ENCODE measurements at regions not wholly inside any gene's neighbourhood (a gene's known extent, or its start where the extent isn't known, plus 50 kb on each side); places are given as distances from the start of the nearest gene placed in this dataset.
"Not testable (repeated sequence)": the region's sequence is repeated elsewhere in the genome, so short reads cannot be mapped to it uniquely, and the experiment has no call there.

DNA sequence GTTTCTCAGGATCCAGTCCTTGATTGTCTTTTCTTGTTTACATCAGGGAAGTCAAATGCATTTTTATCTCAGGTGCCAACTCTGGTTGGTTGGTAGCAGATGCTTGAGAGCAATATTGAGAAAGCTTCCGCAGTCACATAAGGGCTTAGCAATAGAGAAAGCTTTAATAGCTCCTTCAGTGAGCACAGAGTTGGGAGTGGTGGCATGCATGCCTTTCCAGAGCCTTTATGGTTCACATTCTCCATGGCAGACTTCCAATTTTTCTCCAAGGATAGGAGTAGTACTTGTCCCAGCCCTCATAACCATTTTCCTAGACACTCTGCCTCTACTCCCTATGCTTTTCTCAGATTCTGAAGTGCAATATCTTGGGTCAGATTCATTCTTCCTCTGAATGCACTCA lies 280.4 kb downstream of the AEBP2 start:
- no peak for DNase-seq

DNA sequence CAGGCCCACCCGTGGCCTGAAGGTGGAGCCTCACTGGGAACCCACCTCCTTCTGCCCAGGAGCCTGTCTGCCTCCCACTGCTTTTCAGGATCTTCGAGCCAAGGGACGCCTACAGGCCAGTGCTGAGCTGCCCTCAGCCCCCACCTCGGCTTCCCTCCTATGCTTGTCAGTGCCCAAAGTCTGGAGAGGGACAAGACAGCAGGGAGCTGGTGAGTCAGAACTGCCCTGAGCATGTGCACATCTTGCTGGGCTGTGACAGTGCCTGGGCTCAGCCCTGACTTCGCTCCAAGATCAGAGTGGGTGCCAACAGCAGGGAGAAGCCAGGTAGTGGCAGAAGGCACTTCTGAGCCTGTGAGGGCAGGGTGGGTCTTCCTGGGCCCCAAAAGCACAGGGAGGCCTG lies 286.8 kb downstream of the AEBP2 start:
- DNase-seq = no peak

DNA sequence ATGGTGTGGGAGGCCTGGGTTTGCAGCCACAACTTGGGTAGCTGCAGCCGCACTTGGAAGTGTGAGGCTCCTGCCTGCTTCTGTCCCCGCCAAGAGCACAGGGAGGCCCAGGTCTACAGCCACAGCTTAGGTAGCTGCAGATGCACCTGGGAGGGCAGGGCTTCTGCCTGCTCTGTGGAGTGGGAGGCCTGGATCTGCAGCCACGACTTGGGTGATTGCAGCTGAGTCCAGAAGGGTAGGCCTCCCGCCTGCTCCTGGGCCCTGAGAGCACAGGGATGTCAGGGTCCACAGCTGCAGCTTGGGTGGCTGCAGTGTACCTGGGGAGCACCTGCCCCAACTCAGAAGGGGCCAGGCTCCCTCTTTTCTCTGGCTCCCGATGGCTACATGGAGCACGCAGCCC lies 287.3 kb downstream of the AEBP2 start:
- no peak for DNase-seq

DNA sequence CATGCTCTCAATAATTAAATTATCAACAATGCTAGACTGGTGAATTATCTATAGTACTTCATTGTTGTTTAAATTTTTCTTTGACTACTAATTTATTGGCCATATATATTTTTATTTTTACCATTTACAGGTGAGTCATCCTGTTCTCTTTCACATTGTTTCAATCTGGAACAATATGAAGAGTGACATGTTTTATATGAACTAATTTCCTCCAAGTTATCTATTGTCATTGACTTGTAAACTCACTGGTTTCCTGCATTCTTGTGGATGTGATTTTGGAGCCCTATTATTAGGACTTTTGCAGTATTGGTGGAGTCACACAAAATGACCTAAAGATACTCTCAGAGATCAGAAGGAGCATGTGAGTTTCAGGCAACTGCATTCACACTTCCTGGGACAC lies 297.7 kb downstream of the AEBP2 start:
- DNase-seq = no peak

DNA sequence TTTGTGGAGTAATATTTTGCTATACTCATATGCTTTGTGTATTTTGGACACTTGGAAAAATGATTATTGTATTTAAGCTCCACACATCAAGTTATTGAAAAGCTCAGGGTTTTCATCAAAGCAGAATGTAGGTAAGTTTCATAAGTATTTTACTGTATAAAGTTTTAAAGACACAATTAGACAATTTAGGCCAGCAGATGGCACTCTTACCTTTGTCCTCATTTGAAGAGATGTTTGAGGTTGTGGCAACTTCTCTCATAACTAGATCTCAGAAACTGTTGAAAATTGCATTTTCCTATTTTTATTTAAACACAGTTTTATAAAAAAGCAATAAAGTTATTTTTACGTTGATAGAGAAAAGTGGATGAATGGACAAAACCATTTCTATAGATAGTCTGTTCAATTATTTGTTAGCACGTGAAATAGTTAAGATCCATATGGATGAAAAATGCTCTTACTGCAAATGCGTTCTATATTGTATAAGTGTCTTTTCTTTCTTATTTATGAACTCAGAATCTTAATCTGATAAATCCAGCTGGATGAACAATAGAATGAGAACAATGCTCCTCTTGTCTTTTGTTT lies 300.0 kb downstream of the AEBP2 start:
- peak; percentile 55 for DNase-seq

DNA sequence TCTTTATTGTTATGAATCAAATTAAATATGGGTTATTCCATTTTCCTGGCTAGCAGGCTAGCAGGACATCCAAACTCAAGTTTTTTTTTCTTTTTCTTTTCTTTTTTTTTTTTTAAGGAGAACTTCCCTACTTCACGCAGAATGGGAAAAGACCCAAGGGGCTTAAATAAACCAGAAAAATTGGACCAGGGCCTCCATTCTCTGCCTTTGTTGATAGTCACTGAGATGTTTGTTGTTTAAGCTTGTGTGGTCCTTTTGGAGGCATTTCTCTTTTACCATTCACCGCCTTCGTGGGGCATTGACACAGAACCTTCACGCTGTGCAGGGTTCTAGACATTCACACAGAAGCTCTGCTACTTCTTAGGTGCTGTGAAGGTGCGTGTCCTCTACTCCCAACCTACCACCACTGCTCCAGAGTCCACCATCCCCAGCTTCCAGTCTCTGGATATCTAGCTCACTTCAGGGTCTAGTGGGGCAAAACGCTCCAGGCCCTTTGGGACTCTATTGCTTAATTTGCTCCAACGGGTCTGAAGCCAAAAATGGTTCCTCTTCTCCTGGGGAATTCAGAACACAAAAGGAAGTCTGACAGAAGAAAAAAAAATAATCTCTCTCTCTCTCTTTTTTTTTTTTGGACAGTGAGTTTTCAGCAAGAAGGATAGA lies 301.3 kb downstream of the AEBP2 start:
- DNase-seq = no peak

DNA sequence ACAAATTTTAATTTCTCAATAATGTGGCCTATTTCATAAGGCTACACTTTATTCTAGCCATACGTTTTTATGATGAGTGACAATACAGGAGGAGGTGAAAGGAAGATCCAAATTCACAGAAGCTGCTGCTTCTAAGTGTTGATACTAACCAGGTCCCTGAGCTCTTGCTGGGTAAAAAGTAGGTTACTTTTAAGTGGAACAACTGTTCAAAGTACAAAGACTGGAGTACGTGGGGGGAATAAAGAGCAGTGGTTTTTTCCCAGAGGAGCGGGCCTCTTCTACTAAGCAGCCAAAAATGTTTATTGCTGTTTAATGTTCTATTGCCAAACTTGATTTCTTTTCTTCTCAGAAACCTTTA lies 301.8 kb downstream of the AEBP2 start:
- DNase-seq = no peak

GRCh38 chr12:19744705-19745218 lies 305.5 kb downstream of the AEBP2 start:
- no peak for DNase-seq

DNA sequence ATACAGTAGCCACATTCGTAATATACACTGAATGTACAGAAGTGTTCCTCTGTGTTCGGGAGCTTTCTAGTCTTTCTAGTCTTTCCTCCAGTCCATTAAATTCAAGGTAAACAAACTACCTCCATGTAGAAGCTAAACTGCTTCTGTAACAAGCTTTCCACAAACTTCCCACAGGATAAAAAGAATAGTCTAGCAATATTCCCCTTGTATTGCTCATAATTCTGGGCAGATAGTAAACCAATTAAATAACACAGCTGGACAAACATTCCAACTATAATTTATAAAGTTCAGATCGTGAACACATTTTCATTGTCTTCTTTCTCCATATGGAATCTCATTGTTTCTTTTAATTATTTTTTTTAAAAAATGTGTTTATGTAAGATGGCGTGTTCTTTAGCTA lies 307.2 kb downstream of the AEBP2 start:
- DNase-seq = no peak

DNA sequence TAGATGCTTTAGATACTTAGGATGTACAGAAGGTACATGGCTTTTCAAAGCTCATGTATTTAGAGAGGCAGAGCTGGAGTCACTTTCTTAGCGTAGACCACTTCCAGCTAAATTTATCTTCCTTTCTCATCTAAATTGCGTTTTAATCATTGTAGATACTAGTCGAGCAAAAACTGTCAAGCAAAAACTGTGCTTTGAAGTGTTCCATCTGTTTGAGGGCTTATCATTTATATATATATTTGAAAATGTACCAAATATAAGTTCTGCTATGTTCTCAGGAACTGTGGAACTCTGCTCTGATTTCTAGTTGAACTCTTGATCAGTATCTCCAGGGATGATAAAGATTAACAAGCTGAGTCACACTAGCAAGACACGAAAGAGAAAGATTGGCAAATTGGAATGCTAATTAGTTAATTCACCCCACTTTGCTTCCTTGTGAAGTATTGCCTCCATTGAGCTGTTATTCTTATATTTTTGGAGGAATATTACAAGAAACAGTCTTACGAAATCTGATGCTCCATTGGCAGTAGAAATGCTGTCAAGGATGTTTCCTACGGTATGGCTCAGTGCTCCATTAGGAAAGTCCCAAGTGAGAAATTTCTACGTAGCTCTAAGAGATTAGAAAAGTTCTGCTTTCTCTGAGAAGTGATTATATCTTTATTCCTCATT lies 310.7 kb downstream of the AEBP2 start:
- DNase-seq = no peak

DNA sequence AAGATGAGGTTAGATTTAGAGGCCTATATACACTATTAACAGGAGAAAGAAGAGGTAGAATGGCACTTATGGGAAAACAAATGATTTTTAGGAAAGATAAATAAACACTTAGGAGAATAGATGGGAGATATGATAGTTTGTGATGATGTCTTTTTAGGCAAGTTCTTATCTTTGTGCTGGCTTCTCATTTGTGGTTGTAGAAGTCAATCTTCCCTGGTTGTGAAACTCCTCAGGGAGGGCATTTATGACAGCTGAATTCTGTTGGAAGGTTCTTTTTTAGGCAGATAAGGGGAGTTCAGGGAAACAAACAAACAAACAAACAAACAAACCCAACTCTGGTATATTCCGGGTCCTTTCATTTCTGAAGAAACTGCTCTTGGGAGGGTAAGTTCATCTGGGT lies 311.8 kb downstream of the AEBP2 start:
- DNase-seq = no peak

DNA sequence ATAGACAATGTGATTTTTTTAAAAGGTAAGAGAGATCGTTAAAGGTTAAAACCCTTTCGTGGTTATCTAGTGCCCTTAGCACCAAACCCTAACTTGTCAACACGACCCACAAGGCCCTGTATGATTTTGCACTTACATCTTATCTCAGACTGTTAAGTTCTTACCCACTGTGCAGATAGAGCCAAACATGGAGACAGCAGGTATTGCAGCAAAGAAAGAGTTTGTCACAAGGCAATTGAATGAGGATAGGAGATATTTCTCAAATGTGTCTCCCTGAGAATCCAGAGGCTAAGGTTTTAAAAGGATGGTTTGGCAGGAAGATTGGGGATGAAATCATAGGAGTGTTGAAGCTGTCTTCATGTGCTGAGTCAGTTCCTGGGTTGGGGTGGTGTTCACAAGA lies 313.4 kb downstream of the AEBP2 start:
- DNase-seq = no peak

DNA sequence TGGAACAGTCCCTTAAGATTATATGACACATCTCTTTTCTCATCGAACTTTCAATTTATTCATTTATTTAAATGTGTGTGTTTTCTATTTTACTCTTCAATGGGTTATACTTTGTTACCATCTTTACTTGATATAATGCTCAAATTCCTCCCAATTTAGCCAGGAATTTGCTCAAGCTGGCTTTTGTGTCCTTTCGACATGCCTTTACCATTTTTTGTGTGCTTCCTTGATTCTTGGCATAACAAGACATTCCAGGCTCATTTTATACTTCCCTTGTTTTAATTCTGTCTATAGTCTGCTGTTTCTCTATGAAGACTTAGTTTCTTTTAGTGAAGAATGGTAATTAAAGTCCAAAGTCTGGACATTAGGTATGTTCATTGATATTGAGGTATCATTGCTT lies 315.8 kb downstream of the AEBP2 start:
- no peak for DNase-seq

DNA sequence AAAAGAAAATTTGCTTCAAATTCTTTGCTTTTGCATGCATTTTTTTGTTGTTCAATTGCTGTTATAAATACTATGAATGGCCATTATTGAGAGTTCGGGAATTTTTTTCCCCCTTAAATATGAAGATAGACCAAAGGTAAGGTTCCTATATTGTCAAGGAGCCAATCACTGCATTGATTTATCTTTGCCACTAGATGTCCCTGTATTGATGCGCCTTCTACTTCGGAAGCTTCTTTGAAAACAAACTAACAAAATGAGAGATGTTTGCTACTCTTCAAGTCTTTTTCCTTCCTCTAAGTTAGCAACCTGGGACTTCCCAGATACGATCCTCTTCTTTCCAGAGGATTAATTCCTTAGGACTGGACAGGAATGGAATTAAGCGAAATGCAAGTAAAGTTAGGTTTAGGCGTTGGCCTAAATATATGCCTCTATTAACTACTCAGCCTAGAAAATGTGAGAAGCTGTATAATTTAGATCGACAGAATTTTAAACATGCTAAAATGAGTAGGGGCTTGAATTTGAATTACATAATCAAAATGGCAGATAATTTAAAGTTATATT lies 318.1 kb downstream of the AEBP2 start:
- peak; percentile 43 for DNase-seq

DNA sequence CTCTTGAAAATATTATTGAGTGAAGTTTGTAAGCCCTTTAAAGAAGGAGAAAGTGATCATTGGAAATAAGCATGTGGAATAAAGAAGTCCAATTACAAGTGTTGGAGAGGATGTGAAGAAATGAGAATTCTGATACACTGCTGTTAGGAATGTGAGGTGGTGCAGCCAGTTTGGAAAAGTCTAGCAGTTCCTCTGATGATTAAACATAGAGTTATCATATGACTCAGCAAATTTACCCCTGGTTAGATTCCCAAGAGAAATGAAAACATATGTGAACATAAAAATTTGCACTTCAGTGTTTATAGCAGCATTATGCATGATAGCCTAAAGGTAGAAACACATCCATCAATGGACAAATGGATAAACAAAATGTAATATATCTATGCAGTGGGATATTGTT lies 319.9 kb downstream of the AEBP2 start:
- DNase-seq = no peak

GRCh38 chr12:19760611-19761010 lies 321.3 kb downstream of the AEBP2 start:
- no peak for DNase-seq

GRCh38 chr12:19761463-19761862 lies 322.2 kb downstream of the AEBP2 start:
- DNase-seq = no peak

GRCh38 chr12:19763488-19763887 lies 324.2 kb downstream of the AEBP2 start:
- no peak for DNase-seq

- DNase-seq = no peak
Measured at GRCh38 chr12:19764408-19764807, 325.1 kb downstream of the AEBP2 start.

DNA sequence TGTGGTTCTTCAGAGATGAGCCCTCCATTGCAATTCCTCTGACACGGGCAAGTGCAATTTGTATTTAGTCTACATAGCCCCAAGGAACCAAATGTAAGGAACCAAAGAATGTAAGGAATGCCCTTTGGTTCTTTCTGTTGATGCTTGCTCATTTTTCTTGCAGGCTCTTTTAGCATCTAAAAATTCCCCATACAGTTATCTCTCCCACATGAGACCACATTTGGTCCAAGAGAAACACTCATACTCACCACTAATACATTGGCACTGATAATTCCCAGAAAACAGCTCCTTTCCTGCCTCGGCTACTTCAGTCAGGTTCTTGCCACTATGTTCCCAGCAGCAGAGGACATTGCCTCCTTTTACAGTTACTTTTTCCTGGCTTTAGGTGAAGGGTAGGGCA lies 332.6 kb downstream of the AEBP2 start:
- DNase-seq = no peak

DNA sequence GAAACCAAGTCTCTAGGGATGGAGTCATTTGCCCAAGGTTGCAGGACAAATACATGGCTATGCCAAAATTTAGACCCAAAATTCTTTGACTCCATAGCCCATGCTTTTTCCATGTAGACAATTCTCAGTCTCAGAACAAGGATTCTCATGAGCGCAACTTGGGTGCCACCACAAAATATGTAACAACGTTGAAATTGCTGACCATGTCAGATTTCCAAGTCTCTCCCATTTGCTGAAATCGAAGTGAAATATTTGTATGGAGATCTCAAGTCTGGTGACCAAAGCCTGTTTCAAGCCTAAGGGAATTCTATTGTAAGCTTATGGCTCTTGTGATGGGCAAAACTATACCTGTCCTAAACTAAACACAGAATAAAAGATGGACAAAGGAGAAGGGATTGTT lies 333.5 kb downstream of the AEBP2 start:
- DNase-seq = no peak

DNA sequence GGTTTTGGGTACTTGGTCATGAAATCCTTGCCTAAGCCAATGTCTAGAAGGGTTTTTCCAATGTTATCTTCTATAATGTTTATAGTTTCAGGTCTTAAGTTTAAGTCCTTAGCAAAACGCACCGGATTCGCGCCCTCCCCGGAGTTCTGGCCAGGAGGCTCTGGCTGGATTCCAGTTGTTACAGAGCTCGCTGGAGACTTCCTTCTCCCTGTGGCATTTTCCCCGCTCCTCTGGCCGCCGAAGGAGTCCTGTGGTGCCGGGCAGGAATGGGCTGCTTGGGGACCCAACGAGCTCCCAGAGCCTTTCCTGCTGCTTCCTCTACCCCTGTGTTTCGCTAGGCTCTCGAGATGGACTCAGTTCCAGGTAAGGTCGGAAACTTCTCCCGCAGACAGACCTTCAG lies 335.9 kb downstream of the AEBP2 start:
- DNase-seq = no peak

GRCh38 chr12:19775976-19776375 lies 336.7 kb downstream of the AEBP2 start:
- DNase-seq = not testable (repeated sequence)

DNA sequence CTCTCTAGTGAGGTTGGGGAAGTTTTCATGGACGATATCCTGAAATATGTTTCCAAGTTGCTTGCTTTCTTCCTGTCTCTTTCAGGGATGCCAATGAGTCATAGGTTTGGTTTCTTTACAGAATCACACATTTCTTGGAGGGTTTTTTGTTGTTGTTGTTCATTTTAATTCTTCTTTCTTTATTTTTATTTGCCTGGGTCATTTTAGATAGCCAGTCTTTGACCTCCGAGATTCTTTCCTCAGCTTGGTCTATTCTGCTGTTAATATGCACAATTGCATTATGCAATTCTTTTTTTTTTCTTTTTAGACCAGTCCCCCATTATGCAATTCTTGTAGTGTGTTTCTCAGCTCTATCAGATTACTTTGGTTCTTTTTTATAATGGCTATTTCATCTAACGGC lies 338.9 kb downstream of the AEBP2 start:
- DNase-seq = no peak
